ENCODE measurements at regions not wholly inside any gene's neighbourhood (a gene's known extent, or its start where the extent isn't known, plus 50 kb on each side); places are given as distances from the start of the nearest gene placed in this dataset.

DNA sequence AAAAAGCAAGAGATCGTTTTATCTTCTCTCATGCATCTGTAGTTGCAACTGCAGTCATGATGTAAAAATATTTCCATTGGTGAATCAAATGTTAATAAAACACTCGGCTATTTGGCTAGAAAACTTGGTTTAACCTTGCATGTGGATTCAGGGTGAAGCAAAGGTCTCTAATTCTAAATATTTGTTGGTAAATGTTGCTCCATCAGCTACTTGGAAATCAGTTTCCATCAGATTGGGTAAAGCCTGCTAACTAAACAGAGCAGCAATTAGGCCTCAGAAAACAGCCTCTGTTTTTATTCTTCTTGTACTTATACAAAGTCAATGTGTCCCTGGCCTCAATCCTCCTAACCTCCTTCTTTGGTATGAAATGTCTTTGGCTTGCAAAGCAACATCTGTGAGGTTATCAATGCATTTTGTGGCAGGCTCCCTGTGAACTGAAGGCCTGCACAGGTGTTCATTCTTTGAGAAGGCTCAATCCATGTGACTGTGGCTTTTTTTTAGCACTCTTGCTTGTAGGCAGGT, 312.3 kb downstream of the WDR72 start:
- no peaks in the 10 kb centered on the region for H3K36me3 ChIP-seq (ENCODE audit: control insufficient read depth in 5 of 5, insufficient read depth in 5 of 5, low read length in 5 of 5)
- no peak overlapping the region for H3K9ac ChIP-seq (ENCODE audit: low read length in 5 of 5)
- peaks cover 0 to 8% (median 4%) of the 10 kb centered on the region in 5 donors for H3K4me1 ChIP-seq (ENCODE audit: control insufficient read depth in 5 of 5, insufficient read depth in 5 of 5, low read length in 5 of 5)
- H3K27me3 ChIP-seq (ENCODE audit: control insufficient read depth in 5 of 5, insufficient read depth in 4 of 5, low read length in 5 of 5), result no peaks in the 10 kb centered on the region
- H3K9me3 ChIP-seq (ENCODE audit: control insufficient read depth in 5 of 5, low read length in 5 of 5), result no peaks in the 10 kb centered on the region
- H3K27ac ChIP-seq (ENCODE audit: low read depth, low read length), result no peak overlapping the region
- no peak overlapping the region for H3K4me3 ChIP-seq (ENCODE audit: low read depth in 1 of 5, low read length in 5 of 5)

DNA sequence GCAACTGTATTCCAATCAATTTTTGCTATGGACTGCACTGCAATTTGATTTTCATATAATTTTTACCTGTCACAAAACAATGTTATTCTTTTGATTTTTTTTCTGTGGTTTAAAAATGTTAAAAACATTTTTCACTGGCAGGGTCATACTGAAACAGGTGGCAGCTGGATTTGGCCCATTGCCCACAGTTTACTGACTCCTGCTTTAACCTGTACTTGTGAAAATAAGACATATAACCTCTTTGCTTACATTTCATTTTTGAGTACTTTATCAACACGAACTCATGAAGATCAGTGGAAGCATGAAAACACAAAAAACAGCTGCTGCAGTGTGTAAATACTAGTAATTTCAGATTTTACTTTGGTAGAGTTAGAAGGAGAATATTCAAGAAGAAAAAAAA, 313.1 kb downstream of the WDR72 start:
- H3K27ac ChIP-seq (ENCODE audit: low read depth, low read length), result no peak overlapping the region
- no peak overlapping the region for H3K9ac ChIP-seq (ENCODE audit: low read length in 5 of 5)

DNA sequence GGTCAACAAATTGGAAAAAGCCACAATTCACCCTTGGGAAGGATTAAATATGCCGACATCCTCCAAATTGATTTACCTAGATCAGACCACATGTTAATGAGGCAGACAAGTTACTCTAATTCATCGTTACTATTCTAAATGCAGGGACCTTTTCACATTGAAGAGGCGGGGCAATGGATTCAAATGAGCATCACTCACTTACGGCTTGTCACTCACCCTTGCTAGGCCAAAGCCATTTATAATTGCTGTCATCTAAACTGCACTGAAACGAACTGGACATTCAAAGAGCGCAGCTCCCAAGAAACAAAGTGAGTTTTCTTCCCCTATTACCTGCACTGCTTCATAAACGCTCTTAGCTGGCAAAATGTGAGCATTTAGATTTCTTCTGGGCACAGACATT, 313.9 kb downstream of the WDR72 start:
- no peaks in the 10 kb centered on the region for H3K36me3 ChIP-seq (ENCODE audit: control insufficient read depth in 5 of 5, insufficient read depth in 5 of 5, low read length in 5 of 5)
- H3K9me3 ChIP-seq (ENCODE audit: control insufficient read depth in 5 of 5, low read length in 5 of 5), result no peaks in the 10 kb centered on the region
- no peaks in the 10 kb centered on the region for H3K27me3 ChIP-seq (ENCODE audit: control insufficient read depth in 5 of 5, insufficient read depth in 4 of 5, low read length in 5 of 5)
- no peak overlapping the region for H3K9ac ChIP-seq (ENCODE audit: low read length in 5 of 5)
- no peak overlapping the region for H3K4me3 ChIP-seq (ENCODE audit: low read depth in 1 of 5, low read length in 5 of 5)
- no peak overlapping the region for H3K27ac ChIP-seq (ENCODE audit: low read depth, low read length)
- H3K4me1 ChIP-seq (ENCODE audit: control insufficient read depth in 5 of 5, insufficient read depth in 5 of 5, low read length in 5 of 5), result peaks cover 0 to 8% (median 4%) of the 10 kb centered on the region in 5 donors

More for the DNA sequence above, 313.1 kb downstream of the WDR72 start:
- Histone ChIP-seq H3K27me3 (ENCODE audit: control insufficient read depth in 5 of 5, insufficient read depth in 4 of 5, low read length in 5 of 5) (no peaks in the 10 kb centered on the region), H3K9me3 (ENCODE audit: control insufficient read depth in 5 of 5, low read length in 5 of 5) (no peaks in the 10 kb centered on the region), H3K4me1 (ENCODE audit: control insufficient read depth in 5 of 5, insufficient read depth in 5 of 5, low read length in 5 of 5) (peaks cover 0 to 8% (median 4%) of the 10 kb centered on the region in 5 donors), H3K36me3 (ENCODE audit: control insufficient read depth in 5 of 5, insufficient read depth in 5 of 5, low read length in 5 of 5) (no peaks in the 10 kb centered on the region), H3K4me3 (ENCODE audit: low read depth in 1 of 5, low read length in 5 of 5) (no peak overlapping the region)

DNA sequence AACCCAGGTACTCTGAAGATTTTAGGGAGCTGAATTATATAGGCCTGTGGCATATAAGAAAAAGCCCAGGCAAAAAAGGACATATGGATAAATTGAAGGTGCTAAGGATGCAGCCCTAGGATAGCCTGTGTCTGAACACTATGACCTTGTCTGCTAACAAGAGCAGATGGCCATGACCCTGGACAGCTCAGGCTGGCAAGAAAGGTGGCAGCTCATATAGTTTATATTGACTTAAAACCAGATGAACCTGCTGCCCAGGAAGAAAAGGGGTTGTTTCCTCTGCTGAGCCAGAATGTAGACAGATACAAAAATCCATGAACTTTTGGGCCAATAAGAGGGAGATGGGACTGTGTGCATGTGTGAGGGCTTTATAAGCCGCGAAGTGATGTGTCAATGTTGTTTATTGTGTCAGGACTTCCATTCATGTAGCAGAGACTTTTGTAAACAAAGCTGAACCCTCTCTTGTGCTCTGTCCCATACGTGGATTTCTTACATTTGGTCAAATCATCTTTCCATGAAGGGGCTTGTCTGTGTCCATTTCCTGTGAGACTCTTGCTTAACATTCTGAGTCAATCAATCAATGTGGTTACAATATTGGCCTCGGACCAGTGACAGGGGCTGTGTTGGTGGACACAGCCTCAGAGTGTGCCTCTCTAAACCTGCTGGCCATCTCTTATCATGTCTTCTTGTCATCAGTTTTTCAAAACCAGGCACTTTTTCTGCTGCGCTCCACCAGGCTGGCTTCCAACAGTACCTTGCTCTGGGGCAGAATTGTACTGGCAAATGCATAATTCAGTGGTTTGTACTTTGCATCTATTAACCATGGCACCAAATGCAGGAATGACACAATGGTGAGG, 321.2 kb downstream of the WDR72 start:
- Histone ChIP-seq H3K9me3 (ENCODE audit: control insufficient read depth in 5 of 5, low read length in 5 of 5) (no peaks in the 10 kb centered on the region), H3K36me3 (ENCODE audit: control insufficient read depth in 5 of 5, insufficient read depth in 5 of 5, low read length in 5 of 5) (no peaks in the 10 kb centered on the region)

DNA sequence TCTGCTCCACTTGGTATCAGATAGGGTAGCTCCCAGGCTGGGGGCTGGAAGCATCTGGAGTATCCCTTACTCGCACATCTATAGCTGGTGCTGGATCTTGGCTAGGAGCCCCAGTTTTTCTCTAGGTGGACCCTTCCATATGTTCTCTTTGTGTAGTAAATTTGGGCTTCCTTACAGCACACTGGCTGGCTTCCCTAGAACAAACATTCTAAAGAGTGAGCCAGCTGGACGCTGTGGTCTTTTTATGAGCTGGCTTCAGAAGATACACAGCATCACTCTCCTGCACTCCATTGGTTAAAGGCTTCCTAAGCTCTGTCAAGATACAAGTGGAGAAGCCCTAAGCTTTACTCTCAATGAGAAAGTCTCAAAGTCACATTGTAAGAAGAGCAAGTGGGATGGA, 322.1 kb downstream of the WDR72 start:
- no peak overlapping the region for H3K27ac ChIP-seq (ENCODE audit: low read depth, low read length)
- no peak overlapping the region for H3K4me3 ChIP-seq (ENCODE audit: low read depth in 1 of 5, low read length in 5 of 5)
- no peaks in the 10 kb centered on the region for H3K4me1 ChIP-seq (ENCODE audit: control insufficient read depth in 5 of 5, insufficient read depth in 5 of 5, low read length in 5 of 5)
- H3K9me3 ChIP-seq (ENCODE audit: control insufficient read depth in 5 of 5, low read length in 5 of 5), result no peaks in the 10 kb centered on the region
- no peaks in the 10 kb centered on the region for H3K27me3 ChIP-seq (ENCODE audit: control insufficient read depth in 5 of 5, insufficient read depth in 4 of 5, low read length in 5 of 5)
- H3K36me3 ChIP-seq (ENCODE audit: control insufficient read depth in 5 of 5, insufficient read depth in 5 of 5, low read length in 5 of 5), result no peaks in the 10 kb centered on the region
- H3K9ac ChIP-seq (ENCODE audit: low read length in 5 of 5), result no peak overlapping the region

More for the DNA sequence above, 321.2 kb downstream of the WDR72 start:
- Histone ChIP-seq H3K27ac (ENCODE audit: low read depth, low read length) (no peak overlapping the region), H3K9ac (ENCODE audit: low read length in 5 of 5) (no peak overlapping the region), H3K4me1 (ENCODE audit: control insufficient read depth in 5 of 5, insufficient read depth in 5 of 5, low read length in 5 of 5) (no peaks in the 10 kb centered on the region), H3K27me3 (ENCODE audit: control insufficient read depth in 5 of 5, insufficient read depth in 4 of 5, low read length in 5 of 5) (no peaks in the 10 kb centered on the region), H3K4me3 (ENCODE audit: low read depth in 1 of 5, low read length in 5 of 5) (no peak overlapping the region)

DNA sequence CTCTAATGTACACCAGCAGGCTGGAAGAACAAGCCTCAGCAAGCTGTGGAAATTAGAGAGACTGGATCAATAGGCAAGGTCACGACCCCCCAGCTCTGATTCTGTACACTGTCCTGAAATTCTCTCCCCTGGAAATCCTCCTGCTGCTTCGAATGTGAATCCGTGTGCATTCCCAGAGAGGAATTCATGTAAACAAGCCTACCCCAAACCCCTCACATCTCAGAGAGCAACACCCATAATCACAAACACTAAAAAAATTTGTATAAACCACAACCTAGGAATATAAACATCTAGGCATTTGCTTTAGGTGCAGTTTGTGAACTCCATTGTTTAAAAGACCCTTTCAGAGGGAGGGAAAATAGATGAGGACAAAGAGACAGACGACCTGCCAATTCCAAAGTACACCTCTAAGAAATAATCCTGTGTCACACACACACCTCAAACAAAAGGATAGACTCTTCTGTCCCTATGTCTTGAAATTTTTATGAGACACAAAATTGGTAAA, 325.2 kb downstream of the WDR72 start:
- no peak overlapping the region for H3K4me3 ChIP-seq (ENCODE audit: low read depth in 1 of 5, low read length in 5 of 5)
- no peaks in the 10 kb centered on the region for H3K27me3 ChIP-seq (ENCODE audit: control insufficient read depth in 5 of 5, insufficient read depth in 4 of 5, low read length in 5 of 5)
- no peaks in the 10 kb centered on the region for H3K4me1 ChIP-seq (ENCODE audit: control insufficient read depth in 5 of 5, insufficient read depth in 5 of 5, low read length in 5 of 5)
- no peak overlapping the region for H3K9ac ChIP-seq (ENCODE audit: low read length in 5 of 5)
- H3K36me3 ChIP-seq (ENCODE audit: control insufficient read depth in 5 of 5, insufficient read depth in 5 of 5, low read length in 5 of 5), result no peaks in the 10 kb centered on the region
- no peaks in the 10 kb centered on the region for H3K9me3 ChIP-seq (ENCODE audit: control insufficient read depth in 5 of 5, low read length in 5 of 5)
- H3K27ac ChIP-seq (ENCODE audit: low read depth, low read length), result no peak overlapping the region

DNA sequence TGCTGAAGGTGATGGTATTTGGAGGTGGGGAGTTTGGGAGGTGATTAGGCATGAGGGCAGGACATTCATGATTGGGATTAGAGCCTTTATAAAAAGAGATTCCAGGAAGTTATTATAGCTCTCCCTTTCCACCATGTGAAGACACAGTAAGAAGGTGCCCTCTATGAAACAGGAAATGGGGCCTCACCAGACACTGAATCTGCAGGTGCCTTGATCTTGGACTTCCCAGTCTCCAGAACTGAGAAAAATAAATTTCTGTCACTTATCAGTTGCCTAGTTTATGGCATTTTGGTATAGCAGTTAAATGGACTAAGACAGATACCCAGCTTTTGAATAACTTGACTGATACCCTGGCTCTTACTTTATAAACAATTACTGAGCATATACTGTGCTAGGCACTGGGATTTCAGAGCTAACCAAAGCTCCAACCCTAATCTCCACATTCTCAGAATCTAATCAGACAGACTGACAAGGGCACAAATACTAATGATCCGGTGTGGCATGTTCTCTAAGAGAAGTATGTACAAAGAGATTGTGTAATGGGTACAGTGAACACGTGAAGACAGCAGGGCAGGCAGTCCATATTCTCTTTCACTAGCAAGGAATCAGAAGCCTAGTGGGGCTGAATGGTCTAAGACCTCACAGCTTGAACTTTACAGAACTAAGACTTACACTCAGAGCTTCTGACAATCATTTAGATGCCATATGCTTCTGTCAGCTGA, 343.1 kb downstream of the WDR72 start:
- Histone ChIP-seq H3K27ac (ENCODE audit: low read depth, low read length) (no peak overlapping the region), H3K9me3 (ENCODE audit: control insufficient read depth in 5 of 5, low read length in 5 of 5) (no peaks in the 10 kb centered on the region), H3K27me3 (ENCODE audit: control insufficient read depth in 5 of 5, insufficient read depth in 4 of 5, low read length in 5 of 5) (no peaks in the 10 kb centered on the region), H3K9ac (ENCODE audit: low read length in 5 of 5) (no peak overlapping the region), H3K36me3 (ENCODE audit: control insufficient read depth in 5 of 5, insufficient read depth in 5 of 5, low read length in 5 of 5) (no peaks in the 10 kb centered on the region), H3K4me3 (ENCODE audit: low read depth in 1 of 5, low read length in 5 of 5) (no peak overlapping the region), H3K4me1 (ENCODE audit: control insufficient read depth in 5 of 5, insufficient read depth in 5 of 5, low read length in 5 of 5) (no peaks in the 10 kb centered on the region)

DNA sequence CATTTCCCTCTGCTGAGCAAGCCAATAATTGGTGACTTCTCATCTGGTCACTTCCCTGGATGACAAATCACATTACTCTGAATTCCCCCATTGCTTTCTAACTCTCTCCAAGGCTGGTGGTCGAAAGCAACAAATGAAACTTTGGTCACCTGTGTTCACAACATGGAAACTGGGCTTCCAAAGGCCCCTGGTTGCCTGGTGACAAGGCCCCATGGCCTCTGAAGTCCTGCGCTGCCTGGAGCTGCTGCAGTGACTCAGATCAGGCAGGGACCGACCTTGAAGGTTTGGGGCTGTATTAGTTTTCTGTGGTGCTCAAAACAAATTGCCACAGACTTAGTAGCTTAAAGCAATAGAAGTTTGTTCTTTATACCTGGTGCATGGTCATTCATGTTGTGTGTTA, 345.3 kb downstream of the WDR72 start:
- Histone ChIP-seq H3K9me3 (ENCODE audit: control insufficient read depth in 5 of 5, low read length in 5 of 5) (no peaks in the 10 kb centered on the region), H3K27me3 (ENCODE audit: control insufficient read depth in 5 of 5, insufficient read depth in 4 of 5, low read length in 5 of 5) (no peaks in the 10 kb centered on the region), H3K4me1 (ENCODE audit: control insufficient read depth in 5 of 5, insufficient read depth in 5 of 5, low read length in 5 of 5) (no peaks in the 10 kb centered on the region), H3K27ac (ENCODE audit: low read depth, low read length) (no peak overlapping the region), H3K9ac (ENCODE audit: low read length in 5 of 5) (no peak overlapping the region), H3K4me3 (ENCODE audit: low read depth in 1 of 5, low read length in 5 of 5) (no peak overlapping the region), H3K36me3 (ENCODE audit: control insufficient read depth in 5 of 5, insufficient read depth in 5 of 5, low read length in 5 of 5) (no peaks in the 10 kb centered on the region)

DNA sequence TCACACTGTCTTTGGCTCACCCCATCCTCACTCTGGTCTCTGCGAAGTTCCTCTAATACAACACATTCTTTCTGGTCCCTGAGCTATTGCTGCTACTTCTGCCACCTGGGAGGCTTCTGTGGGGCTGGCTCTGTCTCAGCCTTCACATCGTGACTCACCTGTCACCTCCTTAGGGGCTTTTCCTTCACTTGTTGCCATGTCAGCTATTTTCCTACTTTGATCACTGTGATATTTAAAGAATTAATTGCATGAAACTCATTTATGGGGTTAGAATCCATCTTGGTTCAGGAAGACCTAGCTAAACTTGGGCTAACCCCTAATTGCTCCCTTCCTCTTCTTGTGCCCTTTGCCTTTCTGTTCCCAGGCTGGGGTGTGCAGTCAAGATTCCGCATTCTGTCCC, 346.9 kb downstream of the WDR72 start:
- H3K27me3 ChIP-seq (ENCODE audit: control insufficient read depth in 5 of 5, insufficient read depth in 4 of 5, low read length in 5 of 5), result no peaks in the 10 kb centered on the region
- H3K4me3 ChIP-seq (ENCODE audit: low read depth in 1 of 5, low read length in 5 of 5), result no peak overlapping the region
- H3K9me3 ChIP-seq (ENCODE audit: control insufficient read depth in 5 of 5, low read length in 5 of 5), result no peaks in the 10 kb centered on the region
- H3K27ac ChIP-seq (ENCODE audit: low read depth, low read length), result no peak overlapping the region
- H3K9ac ChIP-seq (ENCODE audit: low read length in 5 of 5), result no peak overlapping the region
- H3K36me3 ChIP-seq (ENCODE audit: control insufficient read depth in 5 of 5, insufficient read depth in 5 of 5, low read length in 5 of 5), result no peaks in the 10 kb centered on the region
- no peaks in the 10 kb centered on the region for H3K4me1 ChIP-seq (ENCODE audit: control insufficient read depth in 5 of 5, insufficient read depth in 5 of 5, low read length in 5 of 5)

DNA sequence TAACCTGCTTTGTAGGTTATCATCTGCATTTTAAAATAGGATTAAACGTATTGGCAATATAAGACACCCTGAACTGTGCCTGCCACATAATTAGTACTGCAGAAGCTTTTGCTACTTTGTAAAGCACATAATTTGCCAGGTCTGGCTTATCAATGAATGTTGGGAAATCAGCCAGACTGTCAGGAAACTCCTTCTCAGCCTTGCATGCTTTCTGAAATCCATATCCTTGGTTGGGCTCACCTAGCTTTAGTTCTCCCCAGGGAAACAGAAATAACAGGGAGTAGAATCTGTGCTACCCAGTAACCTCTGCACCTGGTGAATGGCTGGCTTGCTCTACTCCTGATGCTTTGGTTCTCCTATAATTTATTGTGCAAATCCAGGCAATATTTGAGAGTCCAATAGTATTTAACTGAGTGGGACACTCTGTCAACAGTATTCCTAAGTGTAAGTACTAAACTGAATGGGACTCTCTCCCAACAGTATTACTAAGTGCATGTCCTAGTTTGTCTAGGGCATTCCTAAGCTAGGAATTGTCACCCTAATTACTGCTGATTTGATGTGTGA, 354.5 kb downstream of the WDR72 start:
- H3K27me3 ChIP-seq (ENCODE audit: control insufficient read depth in 5 of 5, insufficient read depth in 4 of 5, low read length in 5 of 5), result no peaks in the 10 kb centered on the region
- H3K4me3 ChIP-seq (ENCODE audit: low read depth in 1 of 5, low read length in 5 of 5), result no peak overlapping the region
- no peaks in the 10 kb centered on the region for H3K36me3 ChIP-seq (ENCODE audit: control insufficient read depth in 5 of 5, insufficient read depth in 5 of 5, low read length in 5 of 5)
- no peak overlapping the region for H3K27ac ChIP-seq (ENCODE audit: low read depth, low read length)
- H3K4me1 ChIP-seq (ENCODE audit: control insufficient read depth in 5 of 5, insufficient read depth in 5 of 5, low read length in 5 of 5), result no peaks in the 10 kb centered on the region
- H3K9ac ChIP-seq (ENCODE audit: low read length in 5 of 5), result no peak overlapping the region
- H3K9me3 ChIP-seq (ENCODE audit: control insufficient read depth in 5 of 5, low read length in 5 of 5), result no peaks in the 10 kb centered on the region

Measured in subcutaneous abdominal adipose tissue (tissue), 5 donors.